ENCODE measurements at regions not wholly inside any gene's neighbourhood (a gene's known extent, or its start where the extent isn't known, plus 50 kb on each side); places are given as distances from the start of the nearest gene placed in this dataset.
"Not testable (repeated sequence)": the region's sequence is repeated elsewhere in the genome, so short reads cannot be mapped to it uniquely, and the experiment has no call there.

GRCh38 chr2:239829326-239829725 is 195.8 kb downstream of the NDUFA10 start:
- no peaks in the 10 kb centered on the region for H3K27me3 ChIP-seq
- no peaks in the 10 kb centered on the region for H3K9me3 ChIP-seq
- ATAC-seq (no peak), DNase-seq (no peak)
- 36 to 46% methylated on average over 15 of the region's 15 CpGs for WGBS, 2 donors
- H3K27ac ChIP-seq: no peak overlapping the region
- H3K4me1 ChIP-seq: no peaks in the 10 kb centered on the region
- H3K4me3 ChIP-seq: no peak overlapping the region
- TF ChIP-seq CTCF (IDR thresholded peaks at IDR 0.05) (no peak), POLR2A (IDR thresholded peaks at IDR 0.05) (no peak)
- intact Hi-C loops (cut with DNase I): no loop called here
- H3K36me3 ChIP-seq (replicated peaks in 1 of 2; ENCODE audit: insufficient read depth in 1 of 2, low read depth in 2 of 2): no peaks in the 10 kb centered on the region

- intact Hi-C loops (cut with DNase I); H3K9me3 ChIP-seq; H3K27me3 ChIP-seq; H3K27ac ChIP-seq; H3K4me1 ChIP-seq; ATAC-seq; DNase-seq; H3K36me3 ChIP-seq (replicated peaks in 1 of 2; ENCODE audit: insufficient read depth in 1 of 2, low read depth in 2 of 2); H3K4me3 ChIP-seq: not testable (repeated sequence)
- 69 to 80% methylated on average over 9 to 12 of the region's 12 CpGs for WGBS, 2 donors
These were observed 196.2 kb downstream of the NDUFA10 start for GRCh38 chr2:239828973-239829275.

- no peaks in the 10 kb centered on the region for H3K4me1 ChIP-seq
- no peaks in the 10 kb centered on the region for H3K9me3 ChIP-seq
- no peaks in the 10 kb centered on the region for H3K27me3 ChIP-seq
- intact Hi-C loops (cut with DNase I): no loop called here
- no peak overlapping the region for H3K4me3 ChIP-seq
- 49 to 61% methylated on average over 10 to 20 of the region's 20 CpGs for WGBS, 2 donors
- no peak for TF ChIP-seq POLR2A (IDR thresholded peaks at IDR 0.05)
- TF ChIP-seq CTCF (IDR thresholded peaks at IDR 0.05): no peak
- ATAC-seq (no peak), DNase-seq (no peak)
- no peak overlapping the region for H3K27ac ChIP-seq
- H3K36me3 ChIP-seq (replicated peaks in 1 of 2; ENCODE audit: insufficient read depth in 1 of 2, low read depth in 2 of 2): no peaks in the 10 kb centered on the region
These were observed 196.8 kb downstream of the NDUFA10 start for GRCh38 chr2:239828192-239828972.

- WGBS, 2 donors: 77 to 78% methylated on average over 10 of the region's 11 CpGs
- Histone ChIP-seq H3K4me3 (no peak overlapping the region), H3K36me3 (replicated peaks in 1 of 2; ENCODE audit: insufficient read depth in 1 of 2, low read depth in 2 of 2) (no peaks in the 10 kb centered on the region), H3K4me1 (no peaks in the 10 kb centered on the region), H3K9me3 (no peaks in the 10 kb centered on the region), H3K27me3 (no peaks in the 10 kb centered on the region), H3K27ac (no peak overlapping the region)
- ATAC-seq (no peak), DNase-seq (no peak)
- TF ChIP-seq CTCF (IDR thresholded peaks at IDR 0.05) (no peak), POLR2A (IDR thresholded peaks at IDR 0.05) (no peak)
- intact Hi-C loops (cut with DNase I): no loop called here
These were observed 197.6 kb downstream of the NDUFA10 start for GRCh38 chr2:239827523-239827890.

GRCh38 chr2:239826786-239827522 is 198.2 kb downstream of the NDUFA10 start:
- ATAC-seq (no peak), DNase-seq (no peak)
- no peaks in the 10 kb centered on the region for H3K4me1 ChIP-seq
- TF ChIP-seq CTCF (IDR thresholded peaks at IDR 0.05) (no peak), POLR2A (IDR thresholded peaks at IDR 0.05) (no peak)
- no peaks in the 10 kb centered on the region for H3K27me3 ChIP-seq
- 66 to 68% methylated on average over 20 to 21 of the region's 21 CpGs for WGBS, 2 donors
- H3K36me3 ChIP-seq (replicated peaks in 1 of 2; ENCODE audit: insufficient read depth in 1 of 2, low read depth in 2 of 2): no peaks in the 10 kb centered on the region
- intact Hi-C loops (cut with DNase I): no loop called here
- no peak overlapping the region for H3K4me3 ChIP-seq
- H3K9me3 ChIP-seq: no peaks in the 10 kb centered on the region
- H3K27ac ChIP-seq: no peak overlapping the region
